ENCODE measurements at regions not wholly inside any gene's neighbourhood (a gene's known extent, or its start where the extent isn't known, plus 50 kb on each side); places are given as distances from the start of the nearest gene placed in this dataset.

GRCh38 chr3:113138839-113139743 is 72.3 kb upstream of the BOC start:
- H2BK20ac ChIP-seq (ENCODE audit: low read depth, low read length) = no peak overlapping the region
- no peak overlapping the region for H3K14ac ChIP-seq (replicated peaks; ENCODE audit: low read depth, low read length)
- no peak overlapping the region for H2AFZ ChIP-seq (replicated peaks; ENCODE audit: low read length, poor library complexity)
- H2BK5ac ChIP-seq (ENCODE audit: low read depth, low read length, poor library complexity, severe bottlenecking) = no peak overlapping the region
- H4K91ac ChIP-seq (ENCODE audit: insufficient read depth, low read depth, low read length) = no peak overlapping the region
- no peak overlapping the region for H2BK120ac ChIP-seq (ENCODE audit: low read depth, low read length)
- H3K36me3 ChIP-seq (ENCODE audit: control insufficient read depth, insufficient read depth, low read length) = no peaks in the 10 kb centered on the region
- no peak overlapping the region for H3K27ac ChIP-seq (ENCODE audit: insufficient read depth, low read length)
- H3K4me2 ChIP-seq (ENCODE audit: low read depth, low read length) = no peak overlapping the region
- H3K9ac ChIP-seq (ENCODE audit: low read depth, low read length) = no peak overlapping the region
- no peak overlapping the region for H2AK5ac ChIP-seq (ENCODE audit: low read depth, low read length)
- no TSS peak for BruUV-seq (replicated peaks)
- H3K9me1 ChIP-seq (ENCODE audit: insufficient read depth, low read length) = no peaks in the 10 kb centered on the region
- no peak overlapping the region for H3K18ac ChIP-seq (ENCODE audit: low read depth, low read length)
- no peak overlapping the region for H4K8ac ChIP-seq (ENCODE audit: low read depth in 2 of 2, low read length in 2 of 2)
- H3K79me1 ChIP-seq (ENCODE audit: low read depth in 1 of 2, low read length in 2 of 2) = no peaks in the 10 kb centered on the region
- no peak overlapping the region for H2BK15ac ChIP-seq (ENCODE audit: low read depth, low read length)
- no peak overlapping the region for H3K23ac ChIP-seq (ENCODE audit: low read depth, low read length)
- in situ Hi-C loops (cut with MboI; ENCODE audit: low sequenced_read_pairs) = no loop called here
- no peak overlapping the region for H3K4me3 ChIP-seq (ENCODE audit: insufficient read depth, low read depth, low read length)
- no peak overlapping the region for H3K56ac ChIP-seq (ENCODE audit: extremely low read depth, insufficient read depth, low read length)
- no peaks in the 10 kb centered on the region for H3K4me1 ChIP-seq (ENCODE audit: control insufficient read depth, insufficient read depth, low read length)
- POLR2A ChIA-PET (ENCODE audit: unreplicated experiment) = no interaction called here
- WGBS, 2 experiments (ENCODE audit: extremely low coverage in 2 of 2, insufficient read length in 1 of 2) = 67% methylated on average over 1 of the region's 6 CpGs; no CpG with 5 or more reads in 1 of the 2 experiments
- intact Hi-C loops (cut with micrococcal nuclease) = loop anchor here (5.0 to 10.0 kb wide), 2 partner anchors 73 to 84 kb away; partner anchors contain the start of gene BOC
- no peaks in the 10 kb centered on the region for H3K9me3 ChIP-seq (ENCODE audit: control insufficient read depth, insufficient read depth, low read length)
- CTCF ChIA-PET = no interaction called here
- peaks cover 14% of the 10 kb centered on the region for H3K27me3 ChIP-seq (ENCODE audit: control insufficient read depth, insufficient read depth, low read length)
- no peak overlapping the region for H3K4ac ChIP-seq (ENCODE audit: low read depth, low read length)
- no peak for ATAC-seq (ENCODE audit: low read depth)
- dilution Hi-C loops (cut with HindIII; ENCODE audit: low sequenced_read_pairs, unreplicated experiment) = no loop called here
- no peaks in the 10 kb centered on the region for H4K20me1 ChIP-seq (ENCODE audit: insufficient read depth, low read length)
- no peak overlapping the region for H2AK9ac ChIP-seq (replicated peaks; ENCODE audit: low read depth, low read length, poor library complexity)
- no peak overlapping the region for H4K5ac ChIP-seq (ENCODE audit: low read depth, low read length)
- no peak for TF ChIP-seq CHD1 (IDR thresholded peaks at IDR 0.05; ENCODE audit: low read depth, low read length)
- no peak for DNase-seq

All from IMR-90 (cell line).